SK-N-SH treated with all-trans-retinoic acid at 6 μM for 48 hours (cell line): ENCODE measurements at regions not wholly inside any gene's neighbourhood (a gene's known extent, or its start where the extent isn't known, plus 50 kb on each side); places are given as distances from the start of the nearest gene placed in this dataset.

Experiments used
- ATAC-seq: fragments of 200-7000 bp; cut with Tn5 transposase; 3 replicates; pipeline ENCODE4 v1.9.1; 2020; ENCODE audit warnings: mild to moderate bottlenecking, moderate library complexity
- ARNTL ChIP-seq: fragments of 450-650 bp; formaldehyde crosslinking; IDR thresholded peaks from 2 replicates; pipeline ENCODE4 v1.5.0; 2020; ENCODE audit warnings: low read depth, mild to moderate bottlenecking, moderate library complexity, borderline replicate concordance
- BACH2 ChIP-seq: fragments of 250-450 bp; sonication (Bioruptor Pico); IDR thresholded peaks from 2 replicates; pipeline ENCODE4 v1.9.0; 2021; ENCODE audit warnings: mild to moderate bottlenecking, borderline replicate concordance
- ESRRG ChIP-seq: fragments of 250-450 bp; sonication (Bioruptor Pico); IDR thresholded peaks from 2 replicates; pipeline ENCODE4 v1.6.1; 2021; ENCODE audit warnings: mild to moderate bottlenecking
- ISL1 ChIP-seq: fragments of 250-450 bp; sonication (Bioruptor Pico); IDR thresholded peaks from 2 replicates; pipeline ENCODE4 v2.1.2; 2022; ENCODE audit warnings: mild to moderate bottlenecking, moderate library complexity
- OSR1 ChIP-seq: fragments of 250-450 bp; sonication (Bioruptor Pico); IDR thresholded peaks from 2 replicates; pipeline ENCODE4 v1.8.0; 2022; ENCODE audit warnings: moderate library complexity, mild to moderate bottlenecking, inconsistent platforms
- PPARA ChIP-seq: fragments of 250-450 bp; sonication (Bioruptor Pico); IDR thresholded peaks from 2 replicates; pipeline ENCODE4 v1.5.0; 2020; ENCODE audit warnings: mild to moderate bottlenecking, borderline replicate concordance
- SNAI2 ChIP-seq: fragments of 250-450 bp; sonication (Bioruptor Pico); IDR thresholded peaks from 2 replicates; pipeline ENCODE4 v1.5.0; 2020; ENCODE audit warnings: mild to moderate bottlenecking, moderate library complexity
- TCF4 ChIP-seq: fragments of 250-450 bp; sonication (Bioruptor Pico); IDR thresholded peaks from 2 replicates; pipeline ENCODE4 v1.8.0; 2021; ENCODE audit warnings: mild to moderate bottlenecking, moderate library complexity, borderline replicate concordance
- TOX ChIP-seq: fragments of 250-450 bp; sonication (Bioruptor Pico); IDR thresholded peaks from 2 replicates; pipeline ENCODE4 v1.8.0; 2021; ENCODE audit warnings: mild to moderate bottlenecking, moderate library complexity, borderline replicate concordance
- ZC3H10 ChIP-seq: fragments of 250-450 bp; sonication (Bioruptor Pico); IDR thresholded peaks from 2 replicates; pipeline ENCODE4 v1.5.1; 2021; ENCODE audit warnings: mild to moderate bottlenecking, moderate library complexity
- ZFP3 ChIP-seq: fragments of 250-450 bp; sonication (Bioruptor Pico); IDR thresholded peaks from 2 replicates; pipeline ENCODE4 v1.5.0; 2020; ENCODE audit warnings: mild to moderate bottlenecking, moderate library complexity
- ZNF70 ChIP-seq: fragments of 450-650 bp; formaldehyde crosslinking; IDR thresholded peaks from 2 replicates; pipeline ENCODE4 v1.5.0; 2020; ENCODE audit warnings: mild to moderate bottlenecking, moderate library complexity
- TF ChIP-seq, protein P1 (sequence below): fragments of 250-450 bp; sonication (Bioruptor Pico); IDR thresholded peaks from 2 replicates; pipeline ENCODE4 v1.8.0; 2020; ENCODE audit warnings: mild to moderate bottlenecking, moderate library complexity, borderline replicate concordance
- TF ChIP-seq, protein P2 (sequence below): fragments of 250-450 bp; sonication (Bioruptor Pico); IDR thresholded peaks from 2 replicates; pipeline ENCODE4 v1.5.1; 2021; ENCODE audit warnings: mild to moderate bottlenecking, moderate library complexity
- TF ChIP-seq, protein P3 (sequence below): fragments of 250-450 bp; sonication (Bioruptor Pico); IDR thresholded peaks from 2 replicates; pipeline ENCODE4 v1.5.1; 2020; ENCODE audit warnings: low read depth, mild to moderate bottlenecking, moderate library complexity
- TF ChIP-seq, protein P4 (sequence below): fragments of 250-450 bp; sonication (Bioruptor Pico); IDR thresholded peaks from 2 replicates; pipeline ENCODE4 v1.8.0; 2021; ENCODE audit warnings: low read depth, mild to moderate bottlenecking, moderate library complexity, borderline replicate concordance
- TF ChIP-seq, protein P5 (sequence below): fragments of 250-450 bp; sonication (Bioruptor Pico); IDR thresholded peaks from 2 replicates; pipeline ENCODE4 v1.5.0; 2020; ENCODE audit warnings: mild to moderate bottlenecking, moderate library complexity

DNA sequence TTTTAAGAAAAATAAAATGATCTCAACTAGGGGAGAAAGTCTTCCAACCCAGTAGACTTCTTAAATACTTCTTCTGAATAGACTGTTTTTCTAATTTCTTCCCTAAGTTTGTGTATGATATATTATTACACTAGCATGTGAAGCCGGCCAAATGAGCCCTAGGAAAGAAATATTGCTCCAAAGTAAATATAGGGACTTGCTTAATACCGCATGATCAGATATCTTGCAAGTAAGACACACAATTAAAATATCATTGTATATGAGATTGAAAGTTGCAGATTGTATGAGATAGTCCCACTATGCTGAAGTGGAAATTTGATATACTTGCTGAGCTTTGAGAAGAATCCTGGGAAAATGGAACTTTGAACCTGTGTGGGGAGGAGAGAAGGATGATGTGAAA, 225.7 kb downstream of the BAMBI start:
- TF ChIP-seq ISL1 (CRISPR knock-in tag) (no peak), PPARA (no peak), BACH2 (no peak), OSR1 (CRISPR knock-in tag) (no peak), ESRRG (CRISPR knock-in tag) (no peak), ZNF70 (CRISPR knock-in tag) (no peak), ZFP3 (no peak), TCF4 (CRISPR knock-in tag) (no peak), TOX (CRISPR knock-in tag) (no peak), ZC3H10 (CRISPR knock-in tag) (no peak), SNAI2 (CRISPR knock-in tag) (no peak)
- TF ChIP-seq, protein P1, sequence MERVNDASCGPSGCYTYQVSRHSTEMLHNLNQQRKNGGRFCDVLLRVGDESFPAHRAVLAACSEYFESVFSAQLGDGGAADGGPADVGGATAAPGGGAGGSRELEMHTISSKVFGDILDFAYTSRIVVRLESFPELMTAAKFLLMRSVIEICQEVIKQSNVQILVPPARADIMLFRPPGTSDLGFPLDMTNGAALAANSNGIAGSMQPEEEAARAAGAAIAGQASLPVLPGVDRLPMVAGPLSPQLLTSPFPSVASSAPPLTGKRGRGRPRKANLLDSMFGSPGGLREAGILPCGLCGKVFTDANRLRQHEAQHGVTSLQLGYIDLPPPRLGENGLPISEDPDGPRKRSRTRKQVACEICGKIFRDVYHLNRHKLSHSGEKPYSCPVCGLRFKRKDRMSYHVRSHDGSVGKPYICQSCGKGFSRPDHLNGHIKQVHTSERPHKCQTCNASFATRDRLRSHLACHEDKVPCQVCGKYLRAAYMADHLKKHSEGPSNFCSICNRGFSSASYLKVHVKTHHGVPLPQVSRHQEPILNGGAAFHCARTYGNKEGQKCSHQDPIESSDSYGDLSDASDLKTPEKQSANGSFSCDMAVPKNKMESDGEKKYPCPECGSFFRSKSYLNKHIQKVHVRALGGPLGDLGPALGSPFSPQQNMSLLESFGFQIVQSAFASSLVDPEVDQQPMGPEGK (CRISPR knock-in tag) = no peak
- TF ChIP-seq, protein P2, sequence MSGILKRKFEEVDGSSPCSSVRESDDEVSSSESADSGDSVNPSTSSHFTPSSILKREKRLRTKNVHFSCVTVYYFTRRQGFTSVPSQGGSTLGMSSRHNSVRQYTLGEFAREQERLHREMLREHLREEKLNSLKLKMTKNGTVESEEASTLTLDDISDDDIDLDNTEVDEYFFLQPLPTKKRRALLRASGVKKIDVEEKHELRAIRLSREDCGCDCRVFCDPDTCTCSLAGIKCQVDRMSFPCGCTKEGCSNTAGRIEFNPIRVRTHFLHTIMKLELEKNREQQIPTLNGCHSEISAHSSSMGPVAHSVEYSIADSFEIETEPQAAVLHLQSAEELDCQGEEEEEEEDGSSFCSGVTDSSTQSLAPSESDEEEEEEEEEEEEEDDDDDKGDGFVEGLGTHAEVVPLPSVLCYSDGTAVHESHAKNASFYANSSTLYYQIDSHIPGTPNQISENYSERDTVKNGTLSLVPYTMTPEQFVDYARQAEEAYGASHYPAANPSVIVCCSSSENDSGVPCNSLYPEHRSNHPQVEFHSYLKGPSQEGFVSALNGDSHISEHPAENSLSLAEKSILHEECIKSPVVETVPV (CRISPR knock-in tag) = no peak
- TF ChIP-seq, protein P3, sequence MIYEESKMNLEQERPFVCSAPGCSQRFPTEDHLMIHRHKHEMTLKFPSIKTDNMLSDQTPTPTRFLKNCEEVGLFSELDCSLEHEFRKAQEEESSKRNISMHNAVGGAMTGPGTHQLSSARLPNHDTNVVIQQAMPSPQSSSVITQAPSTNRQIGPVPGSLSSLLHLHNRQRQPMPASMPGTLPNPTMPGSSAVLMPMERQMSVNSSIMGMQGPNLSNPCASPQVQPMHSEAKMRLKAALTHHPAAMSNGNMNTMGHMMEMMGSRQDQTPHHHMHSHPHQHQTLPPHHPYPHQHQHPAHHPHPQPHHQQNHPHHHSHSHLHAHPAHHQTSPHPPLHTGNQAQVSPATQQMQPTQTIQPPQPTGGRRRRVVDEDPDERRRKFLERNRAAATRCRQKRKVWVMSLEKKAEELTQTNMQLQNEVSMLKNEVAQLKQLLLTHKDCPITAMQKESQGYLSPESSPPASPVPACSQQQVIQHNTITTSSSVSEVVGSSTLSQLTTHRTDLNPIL (CRISPR knock-in tag) = no peak
- no peak for ATAC-seq

DNA sequence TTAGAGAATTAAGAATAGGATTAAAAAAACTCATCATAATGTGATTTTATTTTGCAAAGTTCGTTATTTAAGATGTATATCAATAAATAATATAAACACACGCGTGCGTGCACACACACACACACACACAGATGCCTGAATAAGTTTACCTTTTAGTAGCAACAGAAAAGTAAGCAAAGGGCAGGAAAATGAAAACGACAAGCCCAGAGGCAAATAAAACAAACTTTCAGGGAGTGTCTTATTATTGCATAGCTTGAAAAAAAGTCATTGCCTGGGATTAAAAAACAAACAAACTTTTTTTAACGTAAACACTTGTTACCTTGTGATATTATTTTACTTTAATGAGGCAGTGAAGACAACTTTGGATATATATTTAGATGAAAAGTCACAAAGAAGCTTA, 226.4 kb downstream of the BAMBI start:
- TF ChIP-seq, protein P1 (CRISPR knock-in tag) = no peak
- TF ChIP-seq ZFP3 (no peak), TOX (CRISPR knock-in tag) (no peak), ARNTL (CRISPR knock-in tag) (no peak), ISL1 (CRISPR knock-in tag) (no peak)
- TF ChIP-seq, protein P2 (CRISPR knock-in tag) = no peak
- TF ChIP-seq, protein P4, sequence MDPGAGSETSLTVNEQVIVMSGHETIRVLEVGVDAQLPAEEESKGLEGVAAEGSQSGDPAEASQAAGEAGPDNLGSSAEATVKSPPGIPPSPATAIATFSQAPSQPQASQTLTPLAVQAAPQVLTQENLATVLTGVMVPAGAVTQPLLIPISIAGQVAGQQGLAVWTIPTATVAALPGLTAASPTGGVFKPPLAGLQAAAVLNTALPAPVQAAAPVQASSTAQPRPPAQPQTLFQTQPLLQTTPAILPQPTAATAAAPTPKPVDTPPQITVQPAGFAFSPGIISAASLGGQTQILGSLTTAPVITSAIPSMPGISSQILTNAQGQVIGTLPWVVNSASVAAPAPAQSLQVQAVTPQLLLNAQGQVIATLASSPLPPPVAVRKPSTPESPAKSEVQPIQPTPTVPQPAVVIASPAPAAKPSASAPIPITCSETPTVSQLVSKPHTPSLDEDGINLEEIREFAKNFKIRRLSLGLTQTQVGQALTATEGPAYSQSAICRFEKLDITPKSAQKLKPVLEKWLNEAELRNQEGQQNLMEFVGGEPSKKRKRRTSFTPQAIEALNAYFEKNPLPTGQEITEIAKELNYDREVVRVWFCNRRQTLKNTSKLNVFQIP (CRISPR knock-in tag) = no peak
- TF ChIP-seq, protein P5, sequence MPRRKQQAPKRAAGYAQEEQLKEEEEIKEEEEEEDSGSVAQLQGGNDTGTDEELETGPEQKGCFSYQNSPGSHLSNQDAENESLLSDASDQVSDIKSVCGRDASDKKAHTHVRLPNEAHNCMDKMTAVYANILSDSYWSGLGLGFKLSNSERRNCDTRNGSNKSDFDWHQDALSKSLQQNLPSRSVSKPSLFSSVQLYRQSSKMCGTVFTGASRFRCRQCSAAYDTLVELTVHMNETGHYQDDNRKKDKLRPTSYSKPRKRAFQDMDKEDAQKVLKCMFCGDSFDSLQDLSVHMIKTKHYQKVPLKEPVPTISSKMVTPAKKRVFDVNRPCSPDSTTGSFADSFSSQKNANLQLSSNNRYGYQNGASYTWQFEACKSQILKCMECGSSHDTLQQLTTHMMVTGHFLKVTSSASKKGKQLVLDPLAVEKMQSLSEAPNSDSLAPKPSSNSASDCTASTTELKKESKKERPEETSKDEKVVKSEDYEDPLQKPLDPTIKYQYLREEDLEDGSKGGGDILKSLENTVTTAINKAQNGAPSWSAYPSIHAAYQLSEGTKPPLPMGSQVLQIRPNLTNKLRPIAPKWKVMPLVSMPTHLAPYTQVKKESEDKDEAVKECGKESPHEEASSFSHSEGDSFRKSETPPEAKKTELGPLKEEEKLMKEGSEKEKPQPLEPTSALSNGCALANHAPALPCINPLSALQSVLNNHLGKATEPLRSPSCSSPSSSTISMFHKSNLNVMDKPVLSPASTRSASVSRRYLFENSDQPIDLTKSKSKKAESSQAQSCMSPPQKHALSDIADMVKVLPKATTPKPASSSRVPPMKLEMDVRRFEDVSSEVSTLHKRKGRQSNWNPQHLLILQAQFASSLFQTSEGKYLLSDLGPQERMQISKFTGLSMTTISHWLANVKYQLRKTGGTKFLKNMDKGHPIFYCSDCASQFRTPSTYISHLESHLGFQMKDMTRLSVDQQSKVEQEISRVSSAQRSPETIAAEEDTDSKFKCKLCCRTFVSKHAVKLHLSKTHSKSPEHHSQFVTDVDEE = no peak
- TF ChIP-seq, protein P3 (CRISPR knock-in tag) = no peak
- ATAC-seq = no peak
